Heart right ventricle (tissue), 16 donors: ENCODE measurements at regions not wholly inside any gene's neighbourhood (a gene's known extent, or its start where the extent isn't known, plus 50 kb on each side); places are given as distances from the start of the nearest gene placed in this dataset.

Source experiments
- ATAC-seq, 8 donors: fragments of 200-7000 bp; cut with Tn5 transposase; one replicate each; pipeline ENCODE4 v1.9.1; 2020; ENCODE audit warnings: mild to moderate bottlenecking in 8 of 8, moderate library complexity in 8 of 8, moderate number of reproducible peaks in 1 of 8
- DNase-seq, 2 donors: peaks; one replicate each; pipeline ENCODE4 v3.0.0-alpha.2; 2020
- H3K27ac ChIP-seq, 10 donors: fragments of 200-600 bp; sonication (generic) in 2 of 10; one replicate each; pipeline versions ENCODE4 v1.5.0 to v1.8.0; 2020 to 2022; ENCODE audit warnings: mild to moderate bottlenecking in 3 of 10
- H3K27me3 ChIP-seq, 7 donors: fragments of 200-600 bp; one replicate each; pipeline ENCODE4 v1.8.0; 2021 to 2022; ENCODE audit warnings: mild to moderate bottlenecking in 2 of 7
- H3K36me3 ChIP-seq, 9 donors: fragments of 200-600 bp; sonication (generic) in 1 of 9; one replicate each; pipeline versions ENCODE4 v1.5.0 to v1.8.0; 2020 to 2022; ENCODE audit warnings: mild to moderate bottlenecking in 2 of 9
- H3K4me1 ChIP-seq, 9 donors: fragments of 200-600 bp; sonication (generic) in 1 of 9; one replicate each; pipeline versions ENCODE4 v1.5.0 to v1.8.0; 2020 to 2022; ENCODE audit warnings: mild to moderate bottlenecking in 4 of 9
- H3K4me3 ChIP-seq, 10 donors: fragments of 200-600 bp; sonication (generic) in 2 of 10; one replicate each; pipeline versions ENCODE4 v1.5.0 to v1.8.0; 2020 to 2022; ENCODE audit warnings: mild to moderate bottlenecking in 7 of 10, moderate library complexity in 2 of 10
- H3K9me3 ChIP-seq, 11 donors: fragments of 200-600 bp in 10 of 11; sonication (generic) in 2 of 11; one replicate each; pipeline versions ENCODE4 v1.5.0 to v1.8.0; 2013 to 2022; ENCODE audit warnings: mild to moderate bottlenecking in 2 of 11, control low read depth in 1 of 11, moderate library complexity in 1 of 11
- WGBS, 2 donors: extraction: QIAGEN DNeasy Blood & Tissue Kit; methylation state at CpG; one replicate each; pipeline ENCODE4 v1.1.7; 2013; ENCODE audit warnings: inconsistent platforms in 1 of 2; 5-methylcytosine and 5-hydroxymethylcytosine counted together
- intact Hi-C, 10 donors: fragments of 100-400 bp; cut with DNase I; formaldehyde crosslinking; loops; one replicate each; pipeline versions ENCODE4 v1.11.1 to v1.14.2; 2022
- TF ChIP-seq, protein P1 (sequence below), 9 donors: fragments of 200-600 bp; sonication (generic) in 2 of 9; IDR thresholded peaks; one replicate each; pipeline versions ENCODE4 v1.5.0 to v1.8.0; 2021 to 2022; ENCODE audit warnings: antibody characterized with exemption in 9 of 9, mild to moderate bottlenecking in 5 of 9, moderate library complexity in 1 of 9
- donor health status: Arrhythmogenic right ventricular cardiomyopathy.
- donor health status: ischemic (EF 13 %, LVEDD 7.1; RV severe dilation, severe dysfunction).
- donor health status: healthy with polysubstance abuse.
- donor health status: DM: no; HTN: yes; CAD: no.
- donor health status: DM: no; HTN: no; CAD: no.
- donor health status: ischemic (EF 25% LVEDD 6.9; RV normal size, moderate dysfunction).
- donor health status: ischemic (EF 25% LVEDD 5.7; RV mildly dilated, moderate dysfunction).
- donor health status: healthy.
- donor health status: DM: yes; HTN: yes; CAD: no.
- donor health status: Ischemic cardiomyopathy.
- donor health status: ischemic (EF 35%, LVEDD 5.7; RV mildly dilated, moderate dysfunction).
- donor health status: nonischemic (EF 11% LVEDD 7.7; RV severe dilation, severe dysfunction).
- donor health status: DM: yes; HTN: yes; CAD: no.
- donor health status: PGD.
- donor health status: ischemic (EF 29% LVEDD 5.4; RV normal size, mild dysfunction).
- donor health status: nonischemic (EF 23%, LVEDD 6.1; RV moderate dilation, normal function).

DNA sequence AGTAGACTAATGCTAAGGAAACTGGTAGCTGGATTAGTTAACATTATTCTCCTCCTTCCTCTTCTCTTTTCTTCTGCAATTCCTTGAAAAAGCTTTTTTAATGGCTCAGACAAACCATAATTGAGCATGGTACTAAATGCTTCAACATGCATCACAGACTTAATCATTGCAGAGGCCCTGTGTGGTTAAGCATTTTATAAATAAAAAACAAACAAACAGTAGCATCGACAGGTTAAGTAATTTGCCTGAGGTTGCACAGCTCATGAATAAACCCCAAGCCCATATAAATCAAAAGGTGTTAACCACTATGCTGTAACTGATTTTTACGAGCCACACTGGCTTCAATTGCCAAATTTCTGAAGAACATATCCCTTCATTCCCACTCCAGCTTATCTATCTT, 462.1 kb downstream of the LMO4 start:
- intact Hi-C loops = no loop called here
- no peaks in the 10 kb centered on the region for H3K9me3 ChIP-seq
- no peaks in the 10 kb centered on the region for H3K36me3 ChIP-seq
- no peak overlapping the region for H3K27ac ChIP-seq
- WGBS, 2 donors = 84 to 87% methylated on average over 2 of the region's 2 CpGs
- ATAC-seq = no peak
- DNase-seq = no peak
- H3K4me1 ChIP-seq = no peaks in the 10 kb centered on the region
- H3K4me3 ChIP-seq = no peak overlapping the region
- TF ChIP-seq, protein P1, sequence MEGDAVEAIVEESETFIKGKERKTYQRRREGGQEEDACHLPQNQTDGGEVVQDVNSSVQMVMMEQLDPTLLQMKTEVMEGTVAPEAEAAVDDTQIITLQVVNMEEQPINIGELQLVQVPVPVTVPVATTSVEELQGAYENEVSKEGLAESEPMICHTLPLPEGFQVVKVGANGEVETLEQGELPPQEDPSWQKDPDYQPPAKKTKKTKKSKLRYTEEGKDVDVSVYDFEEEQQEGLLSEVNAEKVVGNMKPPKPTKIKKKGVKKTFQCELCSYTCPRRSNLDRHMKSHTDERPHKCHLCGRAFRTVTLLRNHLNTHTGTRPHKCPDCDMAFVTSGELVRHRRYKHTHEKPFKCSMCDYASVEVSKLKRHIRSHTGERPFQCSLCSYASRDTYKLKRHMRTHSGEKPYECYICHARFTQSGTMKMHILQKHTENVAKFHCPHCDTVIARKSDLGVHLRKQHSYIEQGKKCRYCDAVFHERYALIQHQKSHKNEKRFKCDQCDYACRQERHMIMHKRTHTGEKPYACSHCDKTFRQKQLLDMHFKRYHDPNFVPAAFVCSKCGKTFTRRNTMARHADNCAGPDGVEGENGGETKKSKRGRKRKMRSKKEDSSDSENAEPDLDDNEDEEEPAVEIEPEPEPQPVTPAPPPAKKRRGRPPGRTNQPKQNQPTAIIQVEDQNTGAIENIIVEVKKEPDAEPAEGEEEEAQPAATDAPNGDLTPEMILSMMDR (IDR thresholded peaks at IDR 0.05) = no peak
- peaks cover 0 to 4% (median 0%) of the 10 kb centered on the region in 7 donors for H3K27me3 ChIP-seq

DNA sequence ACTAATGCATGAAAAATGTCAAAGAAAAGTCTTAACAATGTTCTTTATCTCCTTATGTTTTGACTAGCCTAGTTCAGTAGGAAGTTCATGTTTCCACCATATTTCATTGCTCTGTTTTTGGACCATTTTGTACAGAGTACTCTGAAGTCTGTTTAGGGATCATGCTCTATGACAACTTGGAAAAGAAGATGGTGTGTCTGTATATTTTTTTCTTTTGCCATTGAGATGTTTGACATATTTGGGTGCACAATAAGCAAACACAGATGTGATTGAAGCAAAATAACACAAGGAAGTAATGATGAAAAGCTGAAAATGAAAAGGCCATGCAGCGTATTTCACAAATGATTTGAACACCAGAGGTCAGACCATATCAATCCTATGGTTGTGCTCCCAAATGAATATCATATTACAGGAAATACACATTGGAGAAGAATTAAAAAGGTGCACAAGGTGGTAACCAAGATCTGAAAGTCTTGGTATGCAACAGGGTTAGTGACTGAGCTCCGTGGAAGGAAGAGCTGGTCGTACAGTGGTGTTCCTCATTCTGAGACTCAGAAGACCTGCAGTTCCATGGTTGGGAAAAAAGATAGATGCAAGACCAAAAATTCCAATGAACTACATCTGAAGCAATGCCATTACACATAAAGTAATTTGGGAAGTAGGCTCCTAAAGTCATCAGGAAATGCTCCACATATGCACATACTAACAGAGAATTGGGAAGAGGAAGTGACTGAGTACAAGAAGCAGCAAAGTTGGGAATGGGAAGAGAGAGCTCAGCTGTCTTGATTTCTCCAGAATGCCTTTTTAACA, 463.5 kb downstream of the LMO4 start:
- WGBS, 2 donors = 91% methylated on average over 3 of the region's 3 CpGs
- intact Hi-C loops = no loop called here

DNA sequence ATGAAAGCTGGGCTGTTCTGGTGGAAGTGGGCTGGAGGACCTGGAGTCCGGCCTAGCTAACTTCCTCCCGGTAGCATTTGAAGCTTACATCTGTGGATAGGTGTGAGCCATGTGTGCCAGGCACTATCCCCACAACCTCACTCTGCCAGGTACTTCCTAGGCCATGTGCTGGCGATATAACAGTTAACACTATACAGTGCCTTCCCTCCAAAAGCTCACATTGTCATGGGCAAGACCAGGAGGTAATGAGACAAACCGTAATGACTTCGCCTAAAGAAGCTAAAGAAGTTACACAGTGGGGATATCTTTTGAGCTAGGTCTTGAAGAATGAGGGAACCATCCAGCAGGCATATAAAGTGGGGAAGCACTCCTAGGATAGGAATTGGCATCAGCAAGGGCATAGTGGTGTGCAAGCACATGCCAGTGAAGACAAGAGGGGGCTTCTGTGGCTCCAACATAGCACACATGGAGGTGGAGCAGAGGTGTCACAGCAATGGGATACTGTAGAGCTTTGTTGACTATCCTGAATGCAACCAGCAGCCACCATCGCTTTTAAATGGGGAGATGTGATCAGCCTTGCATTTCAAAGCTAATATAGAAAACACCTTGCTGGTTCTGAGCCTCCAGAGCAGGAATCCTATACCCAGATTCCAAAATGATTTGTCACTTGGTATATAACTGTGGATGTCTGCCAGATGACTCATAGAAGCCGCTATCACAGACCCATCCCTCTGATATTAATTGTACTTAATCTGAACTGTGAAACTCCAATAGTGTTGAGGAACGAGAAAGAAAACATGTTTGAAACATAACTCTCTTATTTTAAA, 466.3 kb downstream of the LMO4 start:
- Histone ChIP-seq H3K27ac (no peak overlapping the region), H3K36me3 (no peaks in the 10 kb centered on the region), H3K27me3 (no peaks in the 10 kb centered on the region), H3K9me3 (no peaks in the 10 kb centered on the region), H3K4me3 (no peak overlapping the region), H3K4me1 (no peaks in the 10 kb centered on the region)
- DNase-seq = no peak
- TF ChIP-seq, protein P1 (IDR thresholded peaks at IDR 0.05) = no peak
- no peak for ATAC-seq
- intact Hi-C loops = no loop called here
- 77 to 80% methylated on average over 8 of the region's 8 CpGs for WGBS, 2 donors

More for the DNA sequence above, 463.5 kb downstream of the LMO4 start:
- H3K36me3 ChIP-seq = no peaks in the 10 kb centered on the region
- H3K4me3 ChIP-seq = no peak overlapping the region
- DNase-seq = no peak
- TF ChIP-seq, protein P1 (IDR thresholded peaks at IDR 0.05) = no peak
- no peaks in the 10 kb centered on the region for H3K9me3 ChIP-seq
- no peaks in the 10 kb centered on the region for H3K4me1 ChIP-seq
- no peaks in the 10 kb centered on the region for H3K27me3 ChIP-seq
- no peak overlapping the region for H3K27ac ChIP-seq
- ATAC-seq = no peak

DNA sequence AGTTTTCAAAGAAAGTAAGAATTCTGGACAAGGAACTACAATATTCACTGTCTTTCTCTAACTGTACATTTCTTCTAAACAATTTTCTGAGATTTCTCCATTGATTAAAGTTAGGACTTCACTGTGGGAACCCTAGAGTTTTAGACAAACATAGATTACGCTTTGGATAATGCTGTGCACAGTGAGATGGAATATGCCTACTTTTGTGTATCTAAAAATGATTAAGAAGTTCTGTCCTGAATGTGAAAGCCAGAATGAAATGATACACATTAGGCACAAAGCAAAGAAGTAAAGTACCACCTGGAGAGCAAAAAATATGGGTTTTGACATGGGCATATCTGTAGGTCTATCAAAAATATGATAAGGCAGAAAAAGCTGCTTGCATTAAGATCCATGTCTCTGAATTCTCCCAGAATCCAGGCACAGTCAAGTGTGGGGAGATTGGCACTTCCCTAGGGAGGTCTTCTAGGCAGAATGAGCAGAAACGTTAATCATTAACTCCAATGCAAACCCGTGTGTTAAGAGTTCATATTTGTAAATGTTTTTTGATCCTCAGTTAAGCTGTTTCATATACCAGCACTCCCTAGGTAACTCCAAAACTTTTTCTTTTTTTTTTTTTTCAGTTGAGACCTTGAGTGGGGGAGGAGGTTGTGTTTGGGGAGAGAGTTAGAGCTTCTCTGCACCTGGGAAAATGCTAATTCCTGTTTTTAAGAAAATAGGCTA, 467.1 kb downstream of the LMO4 start:
- Histone ChIP-seq H3K27me3 (no peaks in the 10 kb centered on the region), H3K9me3 (peaks cover 0 to 8% (median 0%) of the 10 kb centered on the region in 11 donors), H3K4me3 (no peak overlapping the region), H3K4me1 (no peaks in the 10 kb centered on the region), H3K27ac (no peak overlapping the region), H3K36me3 (no peaks in the 10 kb centered on the region)
- intact Hi-C loops = no loop called here
- DNase-seq (no peak), ATAC-seq (no peak)
- 72 to 75% methylated on average over 3 of the region's 3 CpGs for WGBS, 2 donors
- TF ChIP-seq, protein P1 (IDR thresholded peaks at IDR 0.05) = no peak
